Nephron progenitor cell (in vitro differentiated cells): ENCODE measurements at regions not wholly inside any gene's neighbourhood (a gene's known extent, or its start where the extent isn't known, plus 50 kb on each side); places are given as distances from the start of the nearest gene placed in this dataset.

ENCODE experiments used
- DNase-seq: peaks from one replicate; pipeline ENCODE4 v3.0.0; 2021
- H3K27ac Mint-ChIP-seq: 2 replicates; pipeline ENCODE4 v1.8.0; 2021; ENCODE audit warnings: mild to moderate bottlenecking, moderate library complexity, mixed read lengths
- H3K27me3 Mint-ChIP-seq: 2 replicates; pipeline ENCODE4 v1.8.0; 2021; ENCODE audit warnings: mild to moderate bottlenecking, low read depth, mixed read lengths; ENCODE audit not compliant: poor library complexity
- H3K36me3 Mint-ChIP-seq: 2 replicates; pipeline ENCODE4 v1.8.0; 2021; ENCODE audit warnings: low read depth, mixed read lengths
- H3K4me1 Mint-ChIP-seq: 2 replicates; pipeline ENCODE4 v1.8.0; 2021; ENCODE audit warnings: mixed read lengths
- H3K4me3 Mint-ChIP-seq: 2 replicates; pipeline ENCODE4 v1.8.0; 2021; ENCODE audit warnings: mild to moderate bottlenecking, moderate library complexity, mixed read lengths
- H3K9me3 Mint-ChIP-seq: 2 replicates; pipeline ENCODE4 v1.8.0; 2021; ENCODE audit warnings: mild to moderate bottlenecking, moderate library complexity, mixed read lengths
- CTCF ChIP-seq: fragments of 200-600 bp; sonication (generic); IDR thresholded peaks from 2 replicates; pipeline ENCODE4 v1.5.0; 2021; ENCODE audit warnings: antibody characterized with exemption

DNA sequence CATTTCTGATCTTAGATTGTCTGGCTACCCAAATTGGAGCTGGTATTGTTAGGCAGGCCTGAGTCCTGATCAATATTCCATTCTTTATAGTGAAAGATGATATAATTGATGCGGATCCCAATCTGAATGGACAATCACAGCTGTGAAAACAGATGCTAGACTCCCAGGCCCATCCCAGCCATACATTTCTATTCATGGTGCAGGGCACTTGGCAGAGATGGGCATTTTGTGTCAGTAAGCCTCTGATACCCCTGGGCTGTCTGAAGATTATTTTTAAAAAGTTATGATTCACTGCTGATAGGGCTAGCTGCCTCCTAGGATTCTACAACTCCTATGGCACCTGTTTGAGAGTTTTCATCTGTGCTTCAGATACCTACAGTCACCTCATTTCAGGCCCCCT lies 61.2 kb upstream of the TSPAN7 start:
- H3K27ac Mint-ChIP-seq: no peak overlapping the region
- no peaks in the 10 kb centered on the region for H3K36me3 Mint-ChIP-seq
- no peak for DNase-seq
- H3K27me3 Mint-ChIP-seq: peaks cover 3% of the 10 kb centered on the region
- no peaks in the 10 kb centered on the region for H3K4me1 Mint-ChIP-seq
- no peak overlapping the region for H3K4me3 Mint-ChIP-seq
- peaks cover 52% of the 10 kb centered on the region for H3K9me3 Mint-ChIP-seq
- TF ChIP-seq CTCF: no peak

DNA sequence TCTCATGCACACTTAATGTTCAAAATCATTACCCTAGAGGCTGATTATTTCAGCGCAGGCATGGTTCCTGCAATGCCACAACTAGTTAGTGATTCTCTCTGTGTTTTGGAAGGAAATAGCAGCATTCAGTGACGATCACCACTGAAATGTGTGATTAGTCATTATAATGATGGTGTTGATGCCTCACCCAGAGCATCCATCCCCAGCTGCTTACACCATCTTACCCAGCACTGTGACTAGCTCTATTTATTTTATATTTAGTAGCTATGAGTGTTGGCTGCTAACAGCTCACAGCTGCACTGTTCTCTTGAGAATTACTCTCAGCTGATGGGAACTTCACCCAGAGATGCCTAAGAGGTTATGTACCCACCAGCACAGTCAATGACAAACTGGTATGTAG lies 60.5 kb upstream of the TSPAN7 start:
- H3K36me3 Mint-ChIP-seq: no peaks in the 10 kb centered on the region
- H3K4me1 Mint-ChIP-seq: no peaks in the 10 kb centered on the region
- H3K9me3 Mint-ChIP-seq: peaks cover 54% of the 10 kb centered on the region
- H3K27me3 Mint-ChIP-seq: peaks cover 3% of the 10 kb centered on the region
- H3K4me3 Mint-ChIP-seq: no peak overlapping the region
- DNase-seq: no peak
- TF ChIP-seq CTCF: no peak
- H3K27ac Mint-ChIP-seq: no peak overlapping the region

- H3K9me3 Mint-ChIP-seq: peaks cover 51% of the 10 kb centered on the region
- H3K36me3 Mint-ChIP-seq: no peaks in the 10 kb centered on the region
- peaks cover 6% of the 10 kb centered on the region for H3K27me3 Mint-ChIP-seq
- DNase-seq: no peak
- no peak overlapping the region for H3K27ac Mint-ChIP-seq
- no peaks in the 10 kb centered on the region for H3K4me1 Mint-ChIP-seq
- no peak for TF ChIP-seq CTCF
- no peak overlapping the region for H3K4me3 Mint-ChIP-seq
Measured at GRCh38 chrX:38505583-38505982, 55.8 kb upstream of the TSPAN7 start.
